GM10266 (cell line): ENCODE measurements at regions not wholly inside any gene's neighbourhood (a gene's known extent, or its start where the extent isn't known, plus 50 kb on each side); places are given as distances from the start of the nearest gene placed in this dataset.

Experiments
- DNase-seq: peaks from one replicate; pipeline ENCODE4 v3.0.0; 2012; ENCODE audit errors: extremely low spot score
- CTCF ChIP-seq: IDR thresholded peaks from 2 replicates; pipeline ENCODE4 v1.5.1; 2012; ENCODE audit warnings: mild to moderate bottlenecking, low read depth; ENCODE audit not compliant: control insufficient read depth, insufficient read depth; ENCODE audit errors: missing control alignments

GRCh38 chr9:6089300-6089699 is 73.9 kb upstream of the RANBP6 start:
- TF ChIP-seq CTCF, result no peak
- no peak for DNase-seq

- TF ChIP-seq CTCF, result no peak
- no peak for DNase-seq
Measured at GRCh38 chr9:6086006-6086655, 70.7 kb upstream of the RANBP6 start.

- TF ChIP-seq CTCF, result no peak
- peak; percentile 50 for DNase-seq
Measured at GRCh38 chr9:6080154-6080716, 64.8 kb upstream of the RANBP6 start.

- TF ChIP-seq CTCF, result no peak
- no peak for DNase-seq
Measured at GRCh38 chr9:6079386-6079785, 64.0 kb upstream of the RANBP6 start.

- no peak for DNase-seq
- TF ChIP-seq CTCF, result no peak
Measured at GRCh38 chr9:6078382-6079105, 63.1 kb upstream of the RANBP6 start.

GRCh38 chr9:6076851-6077250 is 61.4 kb upstream of the RANBP6 start:
- TF ChIP-seq CTCF, result no peak
- no peak for DNase-seq

- DNase-seq, result no peak
- no peak for TF ChIP-seq CTCF
Measured at GRCh38 chr9:6073731-6074130, 58.3 kb upstream of the RANBP6 start.
